GM12872 (cell line): ENCODE measurements at regions not wholly inside any gene's neighbourhood (a gene's known extent, or its start where the extent isn't known, plus 50 kb on each side); places are given as distances from the start of the nearest gene placed in this dataset.

Source experiments
- TF ChIP-seq, protein P1 (sequence below): IDR thresholded peaks from 3 replicates; pipeline ENCODE4 v1.5.1; 2011; ENCODE audit warnings: low read depth, mild to moderate bottlenecking, low read length, moderate library complexity; ENCODE audit not compliant: insufficient read depth

DNA sequence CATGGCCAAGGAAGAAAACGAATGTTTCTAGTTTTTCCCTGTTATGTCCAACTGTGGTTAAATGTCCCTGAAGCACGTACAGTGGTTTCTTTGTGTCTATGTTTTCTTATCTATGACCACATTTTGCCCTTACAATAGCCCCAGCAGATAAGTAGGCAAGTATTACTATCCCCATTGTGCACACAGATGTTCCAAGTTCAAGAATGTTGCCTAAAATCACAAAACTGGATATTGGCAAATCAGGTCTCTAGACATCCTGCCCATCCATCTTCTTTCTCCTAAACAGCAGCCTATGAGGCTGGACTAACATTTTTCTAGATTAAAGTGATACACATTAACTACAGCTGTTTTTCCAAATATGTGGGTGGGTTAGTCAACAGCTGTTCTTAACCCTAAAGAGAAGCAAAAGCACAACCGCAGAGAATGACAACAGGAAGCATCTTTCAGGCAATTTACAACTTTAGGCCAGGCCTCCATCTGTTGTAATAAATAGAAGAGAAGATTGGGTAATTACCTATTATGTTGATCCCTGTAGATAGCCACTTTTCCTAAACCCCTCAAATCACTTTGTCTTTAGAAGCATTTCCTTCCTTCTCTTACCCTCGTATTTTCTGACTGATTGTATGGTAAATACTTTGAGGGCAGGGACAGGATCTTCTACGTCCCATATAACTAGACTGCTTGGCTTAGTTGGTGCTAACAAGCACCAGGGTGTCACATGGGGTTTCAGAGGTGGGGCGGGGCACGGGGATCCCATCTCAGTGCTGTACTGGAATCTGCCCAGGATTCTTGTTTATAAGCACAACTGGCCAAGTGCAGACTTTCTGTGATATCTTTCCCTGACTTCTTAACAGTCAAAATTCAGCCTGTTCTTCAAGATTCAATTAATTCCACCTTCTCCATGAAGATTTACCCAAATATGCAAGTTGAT is 132.1 kb upstream of the SETBP1 start:
- TF ChIP-seq, protein P1, sequence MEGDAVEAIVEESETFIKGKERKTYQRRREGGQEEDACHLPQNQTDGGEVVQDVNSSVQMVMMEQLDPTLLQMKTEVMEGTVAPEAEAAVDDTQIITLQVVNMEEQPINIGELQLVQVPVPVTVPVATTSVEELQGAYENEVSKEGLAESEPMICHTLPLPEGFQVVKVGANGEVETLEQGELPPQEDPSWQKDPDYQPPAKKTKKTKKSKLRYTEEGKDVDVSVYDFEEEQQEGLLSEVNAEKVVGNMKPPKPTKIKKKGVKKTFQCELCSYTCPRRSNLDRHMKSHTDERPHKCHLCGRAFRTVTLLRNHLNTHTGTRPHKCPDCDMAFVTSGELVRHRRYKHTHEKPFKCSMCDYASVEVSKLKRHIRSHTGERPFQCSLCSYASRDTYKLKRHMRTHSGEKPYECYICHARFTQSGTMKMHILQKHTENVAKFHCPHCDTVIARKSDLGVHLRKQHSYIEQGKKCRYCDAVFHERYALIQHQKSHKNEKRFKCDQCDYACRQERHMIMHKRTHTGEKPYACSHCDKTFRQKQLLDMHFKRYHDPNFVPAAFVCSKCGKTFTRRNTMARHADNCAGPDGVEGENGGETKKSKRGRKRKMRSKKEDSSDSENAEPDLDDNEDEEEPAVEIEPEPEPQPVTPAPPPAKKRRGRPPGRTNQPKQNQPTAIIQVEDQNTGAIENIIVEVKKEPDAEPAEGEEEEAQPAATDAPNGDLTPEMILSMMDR: no peak

GRCh38 chr18:44552706-44553105 is 128.0 kb upstream of the SETBP1 start:
- TF ChIP-seq, protein P1: no peak

GRCh38 chr18:44556296-44556695 is 124.4 kb upstream of the SETBP1 start:
- TF ChIP-seq, protein P1: no peak

DNA sequence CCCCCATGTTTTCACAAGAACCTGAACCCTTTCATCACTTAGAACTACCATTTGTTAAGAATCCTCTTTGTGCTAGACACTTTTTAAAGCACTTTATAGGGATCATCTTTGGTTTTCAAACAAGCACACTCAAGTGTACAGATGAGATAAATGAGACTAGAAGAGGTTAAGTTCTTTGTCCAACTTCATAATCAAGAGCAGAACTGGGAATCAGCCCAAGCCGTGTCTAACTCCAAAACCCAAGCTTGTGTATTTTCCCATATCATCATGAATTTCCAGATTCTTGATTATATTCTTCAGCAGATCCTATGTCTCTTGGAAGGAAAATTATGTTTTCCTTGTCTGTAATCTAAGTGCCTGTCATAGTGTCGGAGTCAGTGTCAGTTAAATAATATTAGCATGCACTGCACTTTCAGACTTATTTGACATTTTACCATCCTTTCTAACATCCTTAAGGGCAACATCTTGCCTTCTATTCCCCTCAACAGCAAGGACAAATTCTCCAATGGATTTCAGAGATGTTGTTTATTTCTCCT is 123.0 kb upstream of the SETBP1 start:
- TF ChIP-seq, protein P1: no peak

DNA sequence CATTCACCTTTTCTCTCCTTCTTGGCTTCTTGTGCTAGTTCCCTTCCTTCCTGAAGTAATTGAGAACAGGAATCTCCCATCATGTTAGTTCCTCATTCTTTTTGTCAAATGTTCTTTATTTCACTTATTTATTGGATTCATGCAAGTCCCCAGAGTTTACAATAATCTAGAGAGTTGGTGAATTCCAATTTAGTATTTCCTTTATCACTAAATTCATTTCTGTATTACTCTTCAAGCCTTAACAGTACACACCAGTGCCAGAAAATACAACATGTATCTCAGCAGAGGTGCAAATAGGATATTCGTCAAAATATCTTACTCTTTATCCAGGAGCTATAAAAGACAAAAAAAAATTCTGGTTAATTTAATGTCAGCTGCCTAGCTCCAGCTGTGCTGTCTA is 121.9 kb upstream of the SETBP1 start:
- TF ChIP-seq, protein P1: no peak

DNA sequence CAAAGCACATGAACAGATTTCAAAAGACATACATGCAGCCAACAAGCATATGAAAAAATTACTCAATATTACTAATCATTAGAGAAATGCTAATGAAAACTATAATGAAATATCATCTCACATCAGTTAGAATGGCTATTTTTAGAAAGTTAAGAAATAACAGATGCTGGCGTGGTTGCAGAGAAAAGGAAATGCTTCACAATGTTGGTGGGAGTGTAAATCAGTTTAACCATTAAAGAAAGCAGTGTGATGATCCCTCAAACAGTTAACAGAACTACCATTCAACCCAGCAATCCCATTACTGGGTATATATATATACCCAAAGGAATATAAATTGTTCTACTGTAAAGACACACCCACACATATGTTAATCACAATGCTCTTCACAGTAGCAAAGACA is 117.7 kb upstream of the SETBP1 start:
- TF ChIP-seq, protein P1: no peak

DNA sequence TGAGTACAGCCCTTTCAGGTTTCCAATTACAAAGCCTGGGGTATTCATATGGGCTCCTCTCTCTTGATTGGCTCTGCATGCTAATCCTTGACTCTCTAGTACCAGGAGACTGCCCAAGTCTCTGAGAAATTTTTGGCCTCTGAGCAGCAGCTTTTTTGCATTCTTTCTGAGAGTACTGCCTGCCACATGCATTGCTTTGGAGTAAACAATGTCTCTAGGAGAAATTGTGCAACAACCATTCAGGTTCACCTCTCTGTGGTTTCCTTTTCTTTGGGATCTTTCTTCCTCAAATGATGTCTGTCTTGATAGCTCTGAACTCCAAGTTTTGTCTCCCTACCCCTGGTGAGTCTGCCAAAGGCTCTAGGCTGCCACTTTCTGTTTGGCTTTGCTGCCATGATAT is 115.8 kb upstream of the SETBP1 start:
- TF ChIP-seq, protein P1: no peak
